Right forelimb (tissue), 1 donor: ENCODE measurements at regions not wholly inside any gene's neighbourhood (a gene's known extent, or its start where the extent isn't known, plus 50 kb on each side); places are given as distances from the start of the nearest gene placed in this dataset.
"Not testable (repeated sequence)": the region's sequence is repeated elsewhere in the genome, so short reads cannot be mapped to it uniquely, and the experiment has no call there.

Experiments
- DNase-seq: peaks from one replicate; pipeline ENCODE4 v3.0.0-alpha.2; 2018

- no peak for DNase-seq
Measured at GRCh38 chr9:135391759-135392158, 87.8 kb upstream of the PPP1R26 start.

- no peak for DNase-seq
Measured at GRCh38 chr9:135392511-135392910, 87.1 kb upstream of the PPP1R26 start.

- no peak for DNase-seq
Measured at GRCh38 chr9:135394131-135394530, 85.5 kb upstream of the PPP1R26 start.

- no peak for DNase-seq
Measured at GRCh38 chr9:135394699-135395645, 84.6 kb upstream of the PPP1R26 start.

GRCh38 chr9:135397142-135397541 is 82.4 kb upstream of the PPP1R26 start:
- no peak for DNase-seq

GRCh38 chr9:135399000-135399649 is 80.5 kb upstream of the PPP1R26 start:
- no peak for DNase-seq

- DNase-seq, result no peak
Measured at GRCh38 chr9:135400496-135400895, 79.1 kb upstream of the PPP1R26 start.

- DNase-seq, result no peak
Measured at GRCh38 chr9:135401218-135401617, 78.4 kb upstream of the PPP1R26 start.

GRCh38 chr9:135402048-135402738 is 77.4 kb upstream of the PPP1R26 start:
- DNase-seq, result no peak

- DNase-seq, result no peak
Measured at GRCh38 chr9:135402739-135403695, 76.6 kb upstream of the PPP1R26 start.

GRCh38 chr9:135403733-135404450 is 75.7 kb upstream of the PPP1R26 start:
- DNase-seq, result no peak

- no peak for DNase-seq
Measured at GRCh38 chr9:135404451-135405144, 75.0 kb upstream of the PPP1R26 start.

- DNase-seq, result not testable (repeated sequence)
Measured at GRCh38 chr9:135405145-135405464, 74.5 kb upstream of the PPP1R26 start.

- peak; percentile 25 for DNase-seq
Measured at GRCh38 chr9:135408476-135409254, 70.9 kb upstream of the PPP1R26 start.

- DNase-seq, result no peak
Measured at GRCh38 chr9:135409286-135410200, 70.0 kb upstream of the PPP1R26 start.

GRCh38 chr9:135410421-135410820 is 69.2 kb upstream of the PPP1R26 start:
- no peak for DNase-seq

- DNase-seq, result no peak
Measured at GRCh38 chr9:135410831-135411473, 68.6 kb upstream of the PPP1R26 start.

GRCh38 chr9:135411605-135412004 is 68.0 kb upstream of the PPP1R26 start:
- not testable (repeated sequence) for DNase-seq
